HepG2 (cell line): ENCODE measurements at regions not wholly inside any gene's neighbourhood (a gene's known extent, or its start where the extent isn't known, plus 50 kb on each side); places are given as distances from the start of the nearest gene placed in this dataset.

Source experiments
- ATAC-seq: fragments of 200-7000 bp; cut with Tn5 transposase; 3 replicates; pipeline ENCODE4 v1.9.1; 2020; ENCODE audit warnings: mild to moderate bottlenecking, moderate library complexity
- BruUV-seq: library from RNA; stranded (reverse); fragments of 400-500 nt; replicated peaks from 2 replicates; lab custom pipeline; 2021; lab: Mats Ljungman, UMichigan
- CTCF ChIA-PET: fragments of 300-600 bp; formaldehyde crosslinking; extraction: SDS; loops from one replicate; lab custom pipeline; 2021; ENCODE audit warnings: low total read pairs, inconsistent platforms, low intra/inter-chr PET ratio; lab: Yijun Ruan, JAX
- POLR2A ChIA-PET: fragments of 350-600 bp; sonication (Branson Sonifier 250); formaldehyde crosslinking; loops from one replicate; lab custom pipeline; 2020; ENCODE audit warnings: antibody characterized with exemption, inconsistent platforms; lab: Yijun Ruan, JAX
- DNase-seq: peaks from one replicate; pipeline ENCODE4 v3.0.0-alpha.2; 2015; ENCODE audit warnings: low spot score
- FAIRE-seq: peaks from 3 replicates; lab custom pipeline; 2011; peaks lifted over from hg19 to GRCh38; lab: Jason Lieb, UNC
- H2AFZ ChIP-seq: one replicate; pipeline ENCODE4 v1.6.1; 2011; ENCODE audit warnings: low read length, inconsistent platforms
- H3K27ac ChIP-seq: fragments of 300-600 bp; 3 replicates; pipeline ENCODE4 v1.8.0; 2011; ENCODE audit warnings: mixed run types, mild to moderate bottlenecking, mixed read lengths, low read length, inconsistent platforms; ENCODE audit not compliant: insufficient read depth; ENCODE audit errors: extremely low read length
- H3K27me3 ChIP-seq, 2 experiments: fragments of 200-600 bp in 1 of 2; 2 replicates in 1 of 2; 3 replicates in 1 of 2; pipeline versions ENCODE4 v1.6.0 to v1.8.0; 2011; ENCODE audit warnings: low read length in 2 of 2, mild to moderate bottlenecking in 2 of 2, moderate library complexity in 2 of 2, inconsistent platforms in 1 of 2; ENCODE audit not compliant: insufficient read depth in 2 of 2, control insufficient read depth in 1 of 2
- H3K36me3 ChIP-seq, 2 experiments: fragments of 200-600 bp in 1 of 2; replicated peaks in 1 of 2; 2 replicates in 1 of 2; 3 replicates in 1 of 2; pipeline versions ENCODE4 v1.5.1 to v1.8.0; 2011; ENCODE audit warnings: low read length in 2 of 2, inconsistent platforms in 1 of 2; ENCODE audit not compliant: insufficient read depth in 2 of 2, control insufficient read depth in 1 of 2
- H3K4me1 ChIP-seq: 2 replicates; pipeline ENCODE4 v1.5.1; 2012; ENCODE audit warnings: low read length, inconsistent platforms; ENCODE audit not compliant: insufficient read depth
- H3K4me2 ChIP-seq: 2 replicates; pipeline ENCODE4 v1.6.0; 2011; ENCODE audit warnings: low read depth, low read length, inconsistent platforms
- H3K4me3 ChIP-seq, 3 experiments: fragments of 200-600 bp in 1 of 3; sonication (generic), shearing (Covaris generic) in 1 of 3; replicated peaks in 1 of 3; 2 replicates each; pipeline ENCODE4 v1.5.1; 2011 to 2016; ENCODE audit warnings: low read length in 3 of 3, inconsistent platforms in 2 of 3, low read depth in 2 of 3, mild to moderate bottlenecking in 2 of 3, control low read depth in 1 of 3, mixed read lengths in 1 of 3; ENCODE audit not compliant: insufficient read depth in 1 of 3
- H3K79me2 ChIP-seq: one replicate; pipeline ENCODE4 v1.6.1; 2011; ENCODE audit warnings: low read length, inconsistent platforms; ENCODE audit not compliant: insufficient read depth
- H3K9ac ChIP-seq: 2 replicates; pipeline ENCODE4 v1.6.0; 2011; ENCODE audit warnings: mild to moderate bottlenecking, low read depth, low read length, inconsistent platforms; ENCODE audit not compliant: insufficient read depth
- H3K9me3 ChIP-seq: 2 replicates; pipeline ENCODE4 v1.5.1; 2012; ENCODE audit warnings: mild to moderate bottlenecking, low read length
- H4K20me1 ChIP-seq: 2 replicates; pipeline ENCODE4 v1.6.0; 2011; ENCODE audit warnings: inconsistent platforms, mild to moderate bottlenecking, low read length, moderate library complexity; ENCODE audit not compliant: insufficient read depth
- ARNT ChIP-seq: fragments of 450-650 bp; IDR thresholded peaks from 2 replicates; pipeline ENCODE4 v1.6.1; 2017
- EEA1 ChIP-seq: sonication (generic); formaldehyde crosslinking; IDR thresholded peaks from 2 replicates; pipeline ENCODE4 v1.5.1; 2020; ENCODE audit warnings: mild to moderate bottlenecking, missing genetic modification reagents, borderline replicate concordance
- ELK4 ChIP-seq: sonication (generic); formaldehyde crosslinking; IDR thresholded peaks from 2 replicates; pipeline ENCODE4 v1.9.0; 2021; ENCODE audit warnings: missing genetic modification reagents, borderline replicate concordance
- FOXK1 ChIP-seq: sonication (generic); formaldehyde crosslinking; IDR thresholded peaks from 2 replicates; pipeline ENCODE4 v1.4.0; 2020; ENCODE audit warnings: low read depth, missing genetic modification reagents, borderline replicate concordance
- FOXK2 ChIP-seq: fragments of 450-650 bp; IDR thresholded peaks from 2 replicates; pipeline ENCODE4 v1.6.1; 2016
- GTF3A ChIP-seq: sonication (generic); formaldehyde crosslinking; conservative IDR thresholded peaks from 2 replicates; pipeline ENCODE4 v1.4.0; 2020; ENCODE audit warnings: mild to moderate bottlenecking, missing genetic modification reagents
- NFYB ChIP-seq: sonication (generic); formaldehyde crosslinking; IDR thresholded peaks from 2 replicates; pipeline ENCODE4 v1.4.0; 2020; ENCODE audit warnings: missing genetic modification reagents
- PBX2 ChIP-seq: IDR thresholded peaks from 2 replicates; pipeline ENCODE4 v1.6.1; 2016; ENCODE audit warnings: control low read depth
- RXRA ChIP-seq: sonication (generic); formaldehyde crosslinking; IDR thresholded peaks from 2 replicates; pipeline ENCODE4 v1.5.1; 2020; ENCODE audit warnings: missing genetic modification reagents
- TERF1 ChIP-seq: sonication (generic); formaldehyde crosslinking; IDR thresholded peaks from 2 replicates; pipeline ENCODE4 v1.8.0; 2022; ENCODE audit warnings: mild to moderate bottlenecking, missing genetic modification reagents, moderate library complexity
- THAP8 ChIP-seq: sonication (generic); formaldehyde crosslinking; IDR thresholded peaks from 2 replicates; pipeline ENCODE4 v1.5.1; 2020; ENCODE audit warnings: missing genetic modification reagents, mild to moderate bottlenecking, borderline replicate concordance
- THRA ChIP-seq: sonication (generic); formaldehyde crosslinking; IDR thresholded peaks from 2 replicates; pipeline ENCODE4 v1.4.0; 2020; ENCODE audit warnings: missing genetic modification reagents, borderline replicate concordance
- ZNF136 ChIP-seq: sonication (generic); formaldehyde crosslinking; IDR thresholded peaks from 2 replicates; pipeline ENCODE4 v1.8.1; 2022; ENCODE audit warnings: low read depth, mild to moderate bottlenecking, moderate library complexity, missing genetic modification reagents
- ZNF180 ChIP-seq: sonication (generic); formaldehyde crosslinking; IDR thresholded peaks from 2 replicates; pipeline ENCODE4 v1.4.0; 2020; ENCODE audit warnings: low read depth, missing genetic modification reagents, borderline replicate concordance
- ZNF281 ChIP-seq: sonication (generic); formaldehyde crosslinking; IDR thresholded peaks from 2 replicates; pipeline ENCODE4 v1.4.0; 2020; ENCODE audit warnings: missing genetic modification reagents, borderline replicate concordance
- ZNF776 ChIP-seq: sonication (generic); formaldehyde crosslinking; IDR thresholded peaks from 2 replicates; pipeline ENCODE4 v1.4.0; 2020; ENCODE audit warnings: mild to moderate bottlenecking, missing genetic modification reagents
- WGBS: methylation state at CpG from one replicate; pipeline ENCODE4 v1.1.6; 2017; ENCODE audit warnings: low lambda C conversion rate; 5-methylcytosine and 5-hydroxymethylcytosine counted together
- in situ Hi-C: cut with HindIII; loops from 2 replicates; pipeline ENCODE4 v1.10.0; 2017; ENCODE audit warnings: low pct_unique_long_range_greater_than_20kb; ENCODE audit not compliant: extremely low pct_ligation_motif_present
- intact Hi-C: fragments of 100-400 bp; cut with micrococcal nuclease; formaldehyde crosslinking; loops from one replicate; pipeline ENCODE4 v1.10.0; 2022; ENCODE audit not compliant: unreplicated experiment

GRCh38 chr2:187206071-187206470, 242.0 kb downstream of the CALCRL start:
- H3K4me3 ChIP-seq = no peak overlapping the region
- FAIRE-seq = no peak
- ATAC-seq = no peak
- TF ChIP-seq THRA (CRISPR knock-in tag) = no peak
- TF ChIP-seq NFYB (CRISPR knock-in tag) = no peak
- TF ChIP-seq FOXK2 = no peak
- TF ChIP-seq FOXK1 (CRISPR knock-in tag) = no peak
- no peak for TF ChIP-seq THAP8 (CRISPR knock-in tag)
- no peak for TF ChIP-seq ZNF180 (CRISPR knock-in tag)
- no peak for TF ChIP-seq ZNF776 (CRISPR knock-in tag)
- no peak for TF ChIP-seq ELK4 (CRISPR knock-in tag)
- no peak for TF ChIP-seq ZNF281
- no peak for TF ChIP-seq RXRA (CRISPR knock-in tag)
- TF ChIP-seq ZNF136 (CRISPR knock-in tag) = no peak
- no peak for TF ChIP-seq TERF1 (CRISPR knock-in tag)
- no peak for TF ChIP-seq EEA1 (CRISPR knock-in tag)
- TF ChIP-seq GTF3A (CRISPR knock-in tag) = no peak
- TF ChIP-seq ARNT = no peak
- TF ChIP-seq PBX2 (CRISPR knock-in tag) = no peak
- H3K9me3 ChIP-seq = no peaks in the 10 kb centered on the region
- no peaks in the 10 kb centered on the region for H3K27me3 ChIP-seq
- no peaks in the 10 kb centered on the region for H3K79me2 ChIP-seq
- no peaks in the 10 kb centered on the region for H3K4me1 ChIP-seq
- H2AFZ ChIP-seq = no peak overlapping the region
- H3K9ac ChIP-seq = no peak overlapping the region
- H3K27ac ChIP-seq = no peak overlapping the region
- in situ Hi-C loops (no loop called here), intact Hi-C loops (no loop called here)
- WGBS = 2% methylated on average over 4 of the region's 4 CpGs
- H3K4me2 ChIP-seq = no peak overlapping the region
- no peaks in the 10 kb centered on the region for H3K36me3 ChIP-seq
- ChIA-PET POLR2A (no interaction called here), CTCF (no interaction called here)
- BruUV-seq = no TSS peak
- DNase-seq = no peak
- H4K20me1 ChIP-seq = no peaks in the 10 kb centered on the region
